IMR-90 (cell line): ENCODE measurements at regions not wholly inside any gene's neighbourhood (a gene's known extent, or its start where the extent isn't known, plus 50 kb on each side); places are given as distances from the start of the nearest gene placed in this dataset.

ENCODE experiments used
- ATAC-seq: fragments of 200-7000 bp; cut with Tn5 transposase; 2 replicates; pipeline ENCODE4 v1.9.1; 2020; ENCODE audit warnings: low read depth, mild to moderate bottlenecking, moderate library complexity
- BruUV-seq: library from RNA; stranded (reverse); fragments of 400-500 nt; replicated peaks from 2 replicates; lab custom pipeline; 2021; lab: Mats Ljungman, UMichigan
- CTCF ChIA-PET: fragments of 300-600 bp; formaldehyde crosslinking; extraction: SDS; loops from one replicate; lab custom pipeline; 2021; ENCODE audit warnings: antibody characterized with exemption; lab: Yijun Ruan, JAX
- POLR2A ChIA-PET: fragments of 300-600 bp; sonication (Branson Sonifier 250); formaldehyde crosslinking; loops from one replicate; lab custom pipeline; 2022; ENCODE audit warnings: antibody characterized with exemption; ENCODE audit not compliant: unreplicated experiment; lab: Charles Lee
- DNase-seq: peaks from one replicate; pipeline ENCODE4 v3.0.0; 2013
- H2AFZ ChIP-seq: replicated peaks from 2 replicates; pipeline ENCODE3; 2013; ENCODE audit warnings: low read length, mild to moderate bottlenecking; ENCODE audit not compliant: poor library complexity
- H2AK5ac ChIP-seq: 2 replicates; pipeline ENCODE4 v1.6.1; 2013; ENCODE audit warnings: low read depth, low read length, inconsistent platforms
- H2AK9ac ChIP-seq: replicated peaks from 2 replicates; pipeline ENCODE3; 2013; ENCODE audit warnings: mild to moderate bottlenecking, low read depth, low read length, moderate library complexity; ENCODE audit not compliant: poor library complexity
- H2BK120ac ChIP-seq: 2 replicates; pipeline ENCODE4 v1.6.1; 2013; ENCODE audit warnings: low read depth, low read length, inconsistent platforms
- H2BK15ac ChIP-seq: 3 replicates; pipeline ENCODE4 v1.6.1; 2013; ENCODE audit warnings: low read depth, low read length, inconsistent platforms
- H2BK20ac ChIP-seq: 2 replicates; pipeline ENCODE4 v1.6.1; 2013; ENCODE audit warnings: low read depth, mild to moderate bottlenecking, inconsistent platforms, low read length, moderate library complexity
- H2BK5ac ChIP-seq: 2 replicates; pipeline ENCODE4 v1.6.1; 2013; ENCODE audit warnings: mild to moderate bottlenecking, low read depth, low read length, inconsistent platforms; ENCODE audit not compliant: poor library complexity, severe bottlenecking
- H3K14ac ChIP-seq: replicated peaks from 2 replicates; pipeline ENCODE4 v1.6.1; 2013; ENCODE audit warnings: low read depth, low read length, inconsistent platforms
- H3K18ac ChIP-seq: 2 replicates; pipeline ENCODE4 v1.6.1; 2013; ENCODE audit warnings: low read depth, low read length, control low read depth
- H3K23ac ChIP-seq: 2 replicates; pipeline ENCODE4 v1.6.1; 2013; ENCODE audit warnings: low read depth, low read length, inconsistent platforms
- H3K27ac ChIP-seq: 2 replicates; pipeline ENCODE4 v1.5.1; 2013; ENCODE audit warnings: mild to moderate bottlenecking, control low read depth, low read length; ENCODE audit not compliant: insufficient read depth
- H3K27me3 ChIP-seq: 2 replicates; pipeline ENCODE4 v1.6.1; 2013; ENCODE audit warnings: low read length; ENCODE audit not compliant: control insufficient read depth, insufficient read depth
- H3K36me3 ChIP-seq: 2 replicates; pipeline ENCODE4 v1.6.1; 2013; ENCODE audit warnings: low read length, mixed read lengths; ENCODE audit not compliant: control insufficient read depth, insufficient read depth
- H3K4ac ChIP-seq: 2 replicates; pipeline ENCODE4 v1.6.1; 2013; ENCODE audit warnings: low read depth, low read length, inconsistent platforms
- H3K4me1 ChIP-seq: 2 replicates; pipeline ENCODE4 v1.6.1; 2013; ENCODE audit warnings: low read length, mixed read lengths; ENCODE audit not compliant: control insufficient read depth, insufficient read depth
- H3K4me2 ChIP-seq: 2 replicates; pipeline ENCODE4 v1.6.1; 2013; ENCODE audit warnings: low read depth, mild to moderate bottlenecking, control low read depth, low read length, moderate library complexity
- H3K4me3 ChIP-seq: 2 replicates; pipeline ENCODE4 v1.5.1; 2013; ENCODE audit warnings: low read depth, mild to moderate bottlenecking, control low read depth, low read length, moderate library complexity; ENCODE audit not compliant: insufficient read depth
- H3K56ac ChIP-seq: 2 replicates; pipeline ENCODE4 v1.6.1; 2013; ENCODE audit warnings: low read length, inconsistent platforms; ENCODE audit not compliant: insufficient read depth; ENCODE audit errors: extremely low read depth
- H3K79me1 ChIP-seq, 2 experiments: 2 replicates each; pipeline ENCODE4 v1.6.1; 2013; ENCODE audit warnings: low read length in 2 of 2, inconsistent platforms in 1 of 2, low read depth in 1 of 2
- H3K9ac ChIP-seq: 2 replicates; pipeline ENCODE4 v1.6.1; 2013; ENCODE audit warnings: low read depth, low read length, control low read depth
- H3K9me1 ChIP-seq: 2 replicates; pipeline ENCODE4 v1.6.1; 2013; ENCODE audit warnings: low read length, inconsistent platforms; ENCODE audit not compliant: insufficient read depth
- H3K9me3 ChIP-seq: 2 replicates; pipeline ENCODE4 v1.6.1; 2013; ENCODE audit warnings: low read length; ENCODE audit not compliant: control insufficient read depth, insufficient read depth
- H4K20me1 ChIP-seq: 2 replicates; pipeline ENCODE4 v1.6.1; 2013; ENCODE audit warnings: low read length, inconsistent platforms; ENCODE audit not compliant: insufficient read depth
- H4K5ac ChIP-seq: 2 replicates; pipeline ENCODE4 v1.6.1; 2013; ENCODE audit warnings: mild to moderate bottlenecking, low read depth, low read length, control low read depth
- H4K8ac ChIP-seq, 2 experiments: 2 replicates each; pipeline ENCODE4 v1.6.1; 2013; ENCODE audit warnings: low read depth in 2 of 2, low read length in 2 of 2, control low read depth in 1 of 2, inconsistent platforms in 1 of 2
- H4K91ac ChIP-seq: 2 replicates; pipeline ENCODE4 v1.6.1; 2013; ENCODE audit warnings: low read depth, low read length, inconsistent platforms; ENCODE audit not compliant: insufficient read depth
- CEBPB ChIP-seq: IDR thresholded peaks from 2 replicates; pipeline ENCODE4 v1.6.1; 2012; ENCODE audit warnings: low read depth, low read length, improper control_type of control experiment
- CTCF ChIP-seq: conservative IDR thresholded peaks from 2 replicates; pipeline ENCODE4 v1.5.1; 2012; ENCODE audit warnings: mild to moderate bottlenecking, low read depth, low read length, improper control_type of control experiment
- SMC3 ChIP-seq: fragments of 150-350 bp; IDR thresholded peaks from 2 replicates; pipeline ENCODE4 v1.6.1; 2016; ENCODE audit warnings: low read depth, mild to moderate bottlenecking, antibody characterized with exemption, low read length, moderate library complexity
- WGBS, 2 experiments: methylation state at CpG; one replicate each; pipeline versions ENCODE4 v1.1.5 to v1.1.7; 2013; ENCODE audit warnings: missing lambda C conversion rate in 2 of 2; ENCODE audit not compliant: insufficient read length in 1 of 2; ENCODE audit errors: extremely low coverage in 2 of 2; 5-methylcytosine and 5-hydroxymethylcytosine counted together
- dilution Hi-C: fragments of 300-500 bp; cut with HindIII; formaldehyde crosslinking; loops from one replicate; pipeline ENCODE4 v1.14.3; 2018; ENCODE audit warnings: low sequenced_read_pairs; ENCODE audit not compliant: unreplicated experiment
- in situ Hi-C: fragments of 300-500 bp; cut with MboI; formaldehyde crosslinking; loops from 3 replicates; pipeline ENCODE4 v1.14.3; 2019; ENCODE audit warnings: low sequenced_read_pairs, inconsistent platforms, mixed read lengths
- intact Hi-C: fragments of 100-400 bp; cut with micrococcal nuclease; formaldehyde crosslinking; loops from 2 replicates; pipeline ENCODE4 v1.10.0; 2022

- Histone ChIP-seq H3K4me3 (no peak overlapping the region), H2BK5ac (no peak overlapping the region), H4K91ac (no peak overlapping the region), H4K20me1 (no peaks in the 10 kb centered on the region), H3K27ac (no peak overlapping the region), H3K14ac (no peak overlapping the region), H3K9me3 (0 out of 2 replicates have a peak, but pooled peaks cover 2% of the 10 kb centered on the region), H2AK5ac (no peak overlapping the region), H2BK120ac (no peak overlapping the region), H3K27me3 (no peaks in the 10 kb centered on the region), H2AFZ (no peak overlapping the region), H3K36me3 (no peaks in the 10 kb centered on the region), H3K79me1 (no peaks in the 10 kb centered on the region), H2BK15ac (no peak overlapping the region), H3K56ac (no peak overlapping the region), H2AK9ac (no peak overlapping the region), H3K4ac (no peak overlapping the region), H4K5ac (no peak overlapping the region), H3K18ac (no peak overlapping the region), H4K8ac (no peak overlapping the region), H3K23ac (no peak overlapping the region), H3K9me1 (no peaks in the 10 kb centered on the region), H3K4me1 (no peaks in the 10 kb centered on the region), H2BK20ac (no peak overlapping the region), H3K4me2 (no peak overlapping the region), H3K9ac (no peak overlapping the region)
- no TSS peak for BruUV-seq
- ATAC-seq: no peak
- no CpG with 5 or more reads among the region's 1 CpG for WGBS, 2 experiments
- no peak for DNase-seq
- in situ Hi-C loops (no loop called here), intact Hi-C loops (no loop called here), dilution Hi-C loops (no loop called here)
- ChIA-PET CTCF (no interaction called here), POLR2A (no interaction called here)
- no peak for TF ChIP-seq CEBPB
- TF ChIP-seq SMC3: no peak
- TF ChIP-seq CTCF: no peak
Measured at GRCh38 chr2:185892484-185892883, 153.9 kb downstream of the FSIP2 start.
